Natural killer cell (primary cell): ENCODE measurements at regions not wholly inside any gene's neighbourhood (a gene's known extent, or its start where the extent isn't known, plus 50 kb on each side); places are given as distances from the start of the nearest gene placed in this dataset.
"Not testable (repeated sequence)": the region's sequence is repeated elsewhere in the genome, so short reads cannot be mapped to it uniquely, and the experiment has no call there.

Experiments
- ATAC-seq, 3 donors: fragments of 150-1000 bp in 2 of 3; fragments of 200-7000 bp in 1 of 3; cut with Tn5 transposase; 1 replicate in 1 of 3; 2 replicates in 2 of 3; pipeline ENCODE4 v1.10.0; 2021; ENCODE audit warnings: mild to moderate bottlenecking in 2 of 3, moderate library complexity in 2 of 3
- DNase-seq, 2 donors: peaks; one replicate each; pipeline versions ENCODE4 v3.0.0 to v3.0.0-alpha.2; 2013 to 2021; ENCODE audit warnings: mixed read lengths in 1 of 2
- H3K27ac ChIP-seq: one replicate; pipeline ENCODE4 v1.5.1; 2013; ENCODE audit warnings: mild to moderate bottlenecking, low read length
- H3K27me3 ChIP-seq: one replicate; pipeline ENCODE4 v1.6.1; 2013; ENCODE audit warnings: low read length; ENCODE audit not compliant: control insufficient read depth, insufficient read depth
- H3K36me3 ChIP-seq: one replicate; pipeline ENCODE4 v1.6.1; 2013; ENCODE audit warnings: low read length; ENCODE audit not compliant: control insufficient read depth, insufficient read depth
- H3K4me1 ChIP-seq: one replicate; pipeline ENCODE4 v1.6.1; 2013; ENCODE audit warnings: low read length; ENCODE audit not compliant: control insufficient read depth, insufficient read depth
- H3K4me3 ChIP-seq: one replicate; pipeline ENCODE4 v1.5.1; 2013; ENCODE audit warnings: low read length
- H3K9me3 ChIP-seq: one replicate; pipeline ENCODE4 v1.6.1; 2013; ENCODE audit warnings: low read length; ENCODE audit not compliant: control insufficient read depth, insufficient read depth
- H3K27ac Mint-ChIP-seq, 2 donors: one replicate each; pipeline ENCODE4 v1.8.0; 2022; ENCODE audit warnings: mild to moderate bottlenecking in 2 of 2, mixed read lengths in 2 of 2, moderate library complexity in 1 of 2
- H3K27me3 Mint-ChIP-seq, 2 donors: one replicate each; pipeline ENCODE4 v1.8.0; 2022; ENCODE audit warnings: low read depth in 2 of 2, mixed read lengths in 2 of 2
- H3K36me3 Mint-ChIP-seq: one replicate; pipeline ENCODE4 v1.8.0; 2022; ENCODE audit warnings: mixed read lengths
- H3K4me1 Mint-ChIP-seq, 2 donors: one replicate each; pipeline ENCODE4 v1.8.0; 2022; ENCODE audit warnings: mixed read lengths in 2 of 2
- H3K4me3 Mint-ChIP-seq: one replicate; pipeline ENCODE4 v1.8.0; 2022; ENCODE audit warnings: mild to moderate bottlenecking, moderate library complexity, mixed read lengths
- H3K9me3 Mint-ChIP-seq, 2 donors: one replicate each; pipeline ENCODE4 v1.8.0; 2022; ENCODE audit warnings: mixed read lengths in 2 of 2
- CTCF ChIP-seq: fragments of 200-600 bp; IDR thresholded peaks from one replicate; pipeline ENCODE4 v1.8.0; 2022; ENCODE audit warnings: antibody characterized with exemption
- WGBS: methylation state at CpG from one replicate; pipeline ENCODE4 v1.1.7; 2013; ENCODE audit warnings: missing lambda C conversion rate; ENCODE audit not compliant: insufficient coverage; 5-methylcytosine and 5-hydroxymethylcytosine counted together
- intact Hi-C: fragments of 100-400 bp; cut with micrococcal nuclease; formaldehyde crosslinking; loops from one replicate; pipeline ENCODE4 v1.14.2; 2022

DNA sequence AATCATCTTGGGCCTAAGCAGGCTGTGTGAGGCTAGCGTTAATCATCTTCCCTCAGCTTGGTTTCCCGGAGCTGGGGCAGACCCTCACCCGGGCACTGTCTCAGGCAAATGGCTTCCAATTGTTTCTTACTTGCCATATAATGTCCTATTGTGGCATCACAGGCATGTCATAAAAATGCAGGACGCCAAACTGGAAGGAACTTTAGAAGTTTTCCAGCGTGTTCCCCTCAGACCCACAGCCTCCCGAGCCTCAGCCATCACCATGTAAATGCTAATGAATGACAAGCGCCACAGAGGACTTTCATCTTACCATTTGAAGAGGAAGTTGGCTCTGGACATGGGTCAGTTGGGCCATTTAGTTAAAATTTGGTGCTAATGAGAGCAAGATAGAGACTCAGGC, 143.0 kb upstream of the IRX1 start:
- Histone ChIP-seq H3K9me3 (peaks cover 20% of the 10 kb centered on the region), H3K4me3 (no peak overlapping the region), H3K27me3 (no peaks in the 10 kb centered on the region), H3K36me3 (no peaks in the 10 kb centered on the region), H3K27ac (no peak overlapping the region), H3K4me1 (no peaks in the 10 kb centered on the region)
- no peaks in the 10 kb centered on the region for H3K27me3 Mint-ChIP-seq
- H3K36me3 Mint-ChIP-seq = no peaks in the 10 kb centered on the region
- H3K9me3 Mint-ChIP-seq = peaks cover 2 to 4% of the 10 kb centered on the region in 2 donors
- TF ChIP-seq CTCF = no peak
- no peaks in the 10 kb centered on the region for H3K4me1 Mint-ChIP-seq
- H3K27ac Mint-ChIP-seq = no peak overlapping the region
- no peak overlapping the region for H3K4me3 Mint-ChIP-seq
- intact Hi-C loops = no loop called here
- WGBS = 83% methylated on average over 7 of the region's 7 CpGs
- DNase-seq (no peak), ATAC-seq (no peak)

GRCh38 chr5:3451961-3452360, 143.7 kb upstream of the IRX1 start:
- Histone ChIP-seq H3K27ac (no peak overlapping the region), H3K9me3 (peaks cover 23% of the 10 kb centered on the region), H3K4me1 (no peaks in the 10 kb centered on the region), H3K36me3 (no peaks in the 10 kb centered on the region), H3K4me3 (no peak overlapping the region), H3K27me3 (no peaks in the 10 kb centered on the region)
- Mint-ChIP-seq H3K4me3 (no peak overlapping the region), H3K9me3 (peaks cover 2 to 4% of the 10 kb centered on the region in 2 donors), H3K4me1 (no peaks in the 10 kb centered on the region), H3K27me3 (no peaks in the 10 kb centered on the region), H3K27ac (no peak overlapping the region), H3K36me3 (no peaks in the 10 kb centered on the region)
- ATAC-seq (no peak), DNase-seq (no peak)
- TF ChIP-seq CTCF = no peak
- WGBS = 95% methylated on average over 8 of the region's 10 CpGs
- intact Hi-C loops = no loop called here

GRCh38 chr5:3449481-3449880, 146.2 kb upstream of the IRX1 start:
- Histone ChIP-seq H3K36me3 (no peaks in the 10 kb centered on the region), H3K9me3 (peaks cover 17% of the 10 kb centered on the region), H3K4me1 (no peaks in the 10 kb centered on the region), H3K4me3 (no peak overlapping the region), H3K27ac (no peak overlapping the region), H3K27me3 (no peaks in the 10 kb centered on the region)
- no peak for TF ChIP-seq CTCF
- Mint-ChIP-seq H3K4me1 (no peaks in the 10 kb centered on the region), H3K36me3 (no peaks in the 10 kb centered on the region), H3K9me3 (peaks cover 0 to 4% of the 10 kb centered on the region in 2 donors), H3K27ac (no peak overlapping the region), H3K27me3 (no peaks in the 10 kb centered on the region), H3K4me3 (no peak overlapping the region)
- 65% methylated on average over 3 of the region's 4 CpGs for WGBS
- no peak for DNase-seq
- intact Hi-C loops = no loop called here
- no peak for ATAC-seq

DNA sequence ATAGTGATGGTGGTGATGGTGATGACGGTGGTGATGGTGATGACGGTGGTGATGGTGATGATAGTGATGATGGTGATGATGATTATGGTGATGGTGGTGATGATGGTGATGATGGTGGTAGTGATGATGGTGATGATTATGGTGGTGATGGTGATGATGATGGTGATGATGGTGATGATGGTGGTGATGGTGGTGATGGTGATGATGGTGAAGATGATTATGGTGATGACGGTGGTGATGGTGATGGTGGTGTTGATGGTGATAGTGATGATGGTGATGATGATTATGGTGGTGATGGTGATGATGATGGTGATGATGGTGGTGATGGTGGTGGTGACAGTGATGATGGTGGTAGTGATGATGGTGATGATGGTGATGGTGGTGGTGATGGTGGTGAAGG, 149.2 kb upstream of the IRX1 start:
- no peaks in the 10 kb centered on the region for H3K27me3 ChIP-seq
- DNase-seq (no peak), ATAC-seq (no peak)
- H3K27me3 Mint-ChIP-seq = no peaks in the 10 kb centered on the region
- H3K9me3 ChIP-seq = peaks cover 12% of the 10 kb centered on the region
- intact Hi-C loops = no loop called here
- no peaks in the 10 kb centered on the region for H3K4me1 Mint-ChIP-seq
- H3K27ac Mint-ChIP-seq = no peak overlapping the region
- no peaks in the 10 kb centered on the region for H3K4me1 ChIP-seq
- H3K9me3 Mint-ChIP-seq = no peaks in the 10 kb centered on the region
- no peaks in the 10 kb centered on the region for H3K36me3 ChIP-seq
- WGBS = 66% methylated on average over 3 of the region's 3 CpGs
- H3K36me3 Mint-ChIP-seq = no peaks in the 10 kb centered on the region
- H3K27ac ChIP-seq = no peak overlapping the region
- no peak overlapping the region for H3K4me3 ChIP-seq
- no peak for TF ChIP-seq CTCF
- H3K4me3 Mint-ChIP-seq = no peak overlapping the region

GRCh38 chr5:3445517-3445916, 150.1 kb upstream of the IRX1 start:
- H3K4me3 Mint-ChIP-seq, H3K36me3 ChIP-seq, H3K27me3 Mint-ChIP-seq, H3K4me3 ChIP-seq, H3K36me3 Mint-ChIP-seq, H3K27ac Mint-ChIP-seq, H3K9me3 Mint-ChIP-seq, ATAC-seq, intact Hi-C loops, H3K4me1 Mint-ChIP-seq, H3K4me1 ChIP-seq, H3K27ac ChIP-seq, H3K27me3 ChIP-seq, DNase-seq: not testable (repeated sequence)
- peaks cover 12% of the 10 kb centered on the region for H3K9me3 ChIP-seq
